ENCODE measurements at regions not wholly inside any gene's neighbourhood (a gene's known extent, or its start where the extent isn't known, plus 50 kb on each side); places are given as distances from the start of the nearest gene placed in this dataset.
"Not testable (repeated sequence)": the region's sequence is repeated elsewhere in the genome, so short reads cannot be mapped to it uniquely, and the experiment has no call there.

DNA sequence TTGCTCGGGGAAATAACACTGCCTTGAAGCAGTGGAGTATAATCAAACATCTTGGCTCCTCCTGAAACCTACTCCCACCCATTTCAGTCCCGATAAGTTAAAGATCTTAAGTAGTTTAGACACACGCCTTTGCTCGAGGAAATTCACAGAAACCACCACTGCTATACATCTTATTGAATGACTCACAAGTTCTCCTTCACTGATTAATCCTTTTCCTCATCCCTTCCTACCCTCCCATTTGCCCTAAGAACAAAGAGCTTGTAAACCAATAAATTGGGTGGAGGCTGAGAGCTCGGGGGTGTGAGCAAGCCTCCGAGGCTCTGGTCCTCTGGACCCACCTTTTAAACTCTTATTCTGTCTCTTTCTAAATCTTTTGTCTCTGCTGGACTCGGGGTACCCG is 86.5 kb downstream of the XCL2 start:
- DNase-seq (ENCODE audit: low spot score); FAIRE-seq: not testable (repeated sequence)

DNA sequence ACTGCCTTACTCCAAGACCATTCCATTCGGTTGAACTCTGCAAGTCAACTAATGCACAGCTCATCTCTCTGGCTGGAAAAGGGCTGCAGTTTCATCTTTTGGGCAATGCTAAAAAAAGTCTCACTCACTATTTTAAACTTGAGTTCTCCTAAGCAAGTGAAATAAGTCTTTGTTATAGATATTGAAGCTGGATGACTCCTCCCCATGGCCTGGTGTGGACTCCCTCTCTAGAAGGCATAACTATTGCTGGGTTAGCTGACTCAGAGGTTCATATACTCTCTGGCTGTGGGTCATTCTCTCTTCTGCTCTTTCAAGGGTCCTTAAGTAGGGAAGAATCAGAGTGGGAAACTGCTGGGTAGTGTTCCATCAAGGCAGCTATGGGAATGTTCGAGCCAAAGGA is 88.0 kb downstream of the XCL2 start:
- DNase-seq (ENCODE audit: low spot score) (no peak), FAIRE-seq (no peak)

- no peak for FAIRE-seq
- DNase-seq (ENCODE audit: low spot score) = no peak
Measured at GRCh38 chr1:168454211-168454815, 89.5 kb downstream of the XCL2 start.

GRCh38 chr1:168453056-168453455 is 90.7 kb downstream of the XCL2 start:
- FAIRE-seq (no peak), DNase-seq (ENCODE audit: low spot score) (no peak)

- DNase-seq (ENCODE audit: low spot score) (no peak), FAIRE-seq (no peak)
Measured at GRCh38 chr1:168452329-168452728, 91.5 kb downstream of the XCL2 start.

- no peak for FAIRE-seq
- DNase-seq (ENCODE audit: low spot score) = no peak
Measured at GRCh38 chr1:168447871-168448270, 95.9 kb downstream of the XCL2 start.

- no peak for DNase-seq (ENCODE audit: low spot score)
Measured at GRCh38 chr1:168446081-168446480, 97.7 kb downstream of the XCL2 start.

DNA sequence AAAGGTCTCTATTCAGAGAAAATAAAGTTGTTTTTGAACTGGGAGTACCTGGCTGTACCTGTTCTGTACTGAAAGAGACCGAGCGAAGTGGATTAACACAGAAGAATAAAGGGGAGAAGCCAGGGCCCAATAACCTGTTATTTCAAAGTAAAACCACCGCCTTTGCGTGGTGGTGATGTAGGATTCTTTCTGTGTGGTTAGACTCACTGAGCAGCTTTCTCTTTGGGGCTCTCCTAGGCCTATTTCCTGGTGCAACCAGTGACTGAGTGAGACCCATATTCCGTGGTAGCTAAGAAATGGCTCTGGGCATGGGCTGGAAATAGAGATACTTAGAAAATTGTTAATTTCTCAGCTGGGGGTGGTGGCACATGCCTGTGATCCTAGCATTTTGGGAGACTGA is 99.9 kb downstream of the XCL2 start:
- FAIRE-seq = no peak
- no peak for DNase-seq (ENCODE audit: low spot score)

More at GRCh38 chr1:168446081-168446480, 97.7 kb downstream of the XCL2 start:
- FAIRE-seq = no peak

DNA sequence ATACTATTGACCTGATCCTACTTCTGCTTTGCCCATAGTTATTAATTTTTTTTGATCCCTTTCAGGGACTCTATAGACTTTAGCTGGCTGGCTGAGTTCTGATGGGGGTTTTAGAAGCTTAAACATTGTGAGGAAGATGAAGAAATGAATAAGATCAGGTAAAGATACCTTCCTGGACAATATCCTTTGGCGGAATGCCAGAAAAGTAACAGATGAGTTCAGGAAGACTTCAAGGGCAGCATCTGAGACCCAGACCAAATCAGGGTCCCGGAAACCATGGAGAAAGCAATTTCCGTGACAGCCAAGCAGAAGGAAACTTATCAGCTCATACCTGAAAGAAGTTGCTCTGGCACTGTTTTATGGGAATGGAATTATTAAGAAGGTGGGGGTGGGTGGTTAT is 100.4 kb downstream of the XCL2 start:
- no peak for DNase-seq (ENCODE audit: low spot score)
- no peak for FAIRE-seq

DNA sequence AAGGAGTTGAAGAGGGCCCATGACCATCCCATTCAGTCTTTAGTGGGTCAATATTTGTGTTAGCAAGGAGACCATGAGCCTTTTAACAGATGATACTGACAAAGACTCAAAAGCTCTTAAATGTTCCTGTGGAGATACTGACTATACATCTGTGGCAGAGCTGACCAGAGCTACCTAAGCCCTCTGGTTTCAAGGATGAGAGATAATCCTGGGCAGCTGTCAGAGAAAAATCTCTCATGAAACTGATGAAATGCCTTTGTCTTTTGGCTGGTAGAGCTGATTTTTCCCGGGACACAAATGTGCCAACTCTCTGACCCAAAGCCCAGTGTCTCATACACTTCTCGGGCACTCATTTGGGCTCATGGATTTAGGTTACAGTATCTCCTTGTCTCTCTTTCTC is 100.9 kb downstream of the XCL2 start:
- DNase-seq (ENCODE audit: low spot score) (no peak), FAIRE-seq (no peak)

GRCh38 chr1:168441745-168442144 is 102.1 kb downstream of the XCL2 start:
- FAIRE-seq = no peak
- no peak for DNase-seq (ENCODE audit: low spot score)

GRCh38 chr1:168439456-168440375 is 104.1 kb downstream of the XCL2 start:
- FAIRE-seq (no peak), DNase-seq (ENCODE audit: low spot score) (peak; percentile 71)

GRCh38 chr1:168438626-168439025 is 105.2 kb downstream of the XCL2 start:
- no peak for DNase-seq (ENCODE audit: low spot score)
- FAIRE-seq = no peak

- FAIRE-seq (no peak), DNase-seq (ENCODE audit: low spot score) (no peak)
Measured at GRCh38 chr1:168437821-168438220, 106.0 kb downstream of the XCL2 start.

GRCh38 chr1:168435439-168435838 is 108.4 kb downstream of the XCL2 start:
- FAIRE-seq = no peak
- no peak for DNase-seq (ENCODE audit: low spot score)

DNA sequence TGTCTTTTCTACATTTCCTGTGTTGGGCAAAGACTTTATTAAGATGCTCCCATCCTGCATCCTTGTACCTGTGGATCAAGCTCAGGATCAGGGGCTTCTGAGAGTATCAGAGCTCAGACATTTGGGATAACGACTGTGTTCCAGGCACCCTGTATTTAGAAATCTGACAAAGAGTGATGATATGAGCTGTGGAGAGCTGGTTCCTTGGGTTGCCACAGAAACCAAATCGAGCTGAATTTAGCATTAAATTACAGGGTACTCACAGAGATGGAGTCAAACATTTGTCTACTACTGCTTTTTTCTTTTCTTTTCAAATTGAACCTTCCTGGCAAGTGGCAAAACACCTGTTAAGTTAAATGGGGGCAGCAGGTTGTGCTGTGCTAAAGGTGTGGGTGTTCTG is 110.6 kb downstream of the XCL2 start:
- FAIRE-seq (no peak), DNase-seq (ENCODE audit: low spot score) (no peak)

GRCh38 chr1:168431882-168432281 is 111.9 kb downstream of the XCL2 start:
- no peak for FAIRE-seq
- DNase-seq (ENCODE audit: low spot score) = no peak

DNA sequence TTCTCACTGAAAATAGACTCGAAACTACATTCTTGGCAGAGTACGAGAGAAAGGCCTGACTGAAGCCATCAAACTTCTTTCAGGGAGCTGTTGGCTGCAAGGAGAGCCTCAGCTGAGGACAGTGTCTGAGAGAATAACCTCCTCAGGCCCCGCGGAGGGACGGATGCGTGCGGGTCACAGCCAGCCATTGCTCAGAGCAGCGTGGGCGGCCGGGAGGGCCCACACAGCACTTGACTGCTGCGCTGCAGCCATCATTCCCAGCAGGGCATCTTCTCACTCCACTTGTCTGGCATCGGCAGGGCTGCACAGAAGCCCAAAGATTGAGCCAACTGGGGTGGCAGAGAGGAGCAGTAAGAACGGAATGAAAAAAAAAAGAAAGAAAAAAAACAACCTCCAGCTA is 113.5 kb downstream of the XCL2 start:
- FAIRE-seq = no peak

DNA sequence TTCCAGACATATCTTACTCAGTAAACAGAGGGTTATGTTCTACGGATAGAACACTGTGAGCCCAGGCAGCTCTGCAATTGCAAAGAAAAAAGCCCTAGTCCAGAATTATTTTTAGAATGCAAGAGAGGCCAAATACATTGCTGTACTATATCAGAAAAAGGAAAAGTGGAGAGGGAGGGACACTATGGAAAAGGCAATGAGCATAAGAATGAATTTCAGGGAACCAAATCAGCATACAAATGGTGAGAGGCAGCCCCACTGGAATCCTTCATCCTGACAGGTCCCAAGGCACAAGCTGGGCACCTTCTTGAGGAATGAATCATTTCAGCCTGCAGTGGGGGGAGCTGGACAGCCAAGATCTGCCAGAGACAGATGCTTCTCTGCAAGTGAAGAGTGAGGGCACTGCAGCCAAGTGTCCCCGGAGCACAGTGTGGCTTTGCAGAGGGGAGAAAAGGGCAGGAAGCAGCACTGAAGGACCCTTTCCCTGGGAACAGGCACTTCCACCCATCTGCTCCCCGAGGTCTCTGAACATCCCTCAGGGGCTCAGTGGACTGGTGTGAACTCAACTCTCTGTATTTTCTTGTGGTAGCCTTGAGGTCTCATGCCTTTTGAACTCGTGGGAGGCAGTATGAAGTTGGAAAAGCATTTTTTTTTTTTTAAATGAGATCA is 115.6 kb downstream of the XCL2 start:
- FAIRE-seq (no peak), DNase-seq (ENCODE audit: low spot score) (peak; percentile 22)

More for the DNA sequence above, 113.5 kb downstream of the XCL2 start:
- no peak for DNase-seq (ENCODE audit: low spot score)

GRCh38 chr1:168427051-168427450 is 116.7 kb downstream of the XCL2 start:
- DNase-seq (ENCODE audit: low spot score) (no peak), FAIRE-seq (no peak)

DNA sequence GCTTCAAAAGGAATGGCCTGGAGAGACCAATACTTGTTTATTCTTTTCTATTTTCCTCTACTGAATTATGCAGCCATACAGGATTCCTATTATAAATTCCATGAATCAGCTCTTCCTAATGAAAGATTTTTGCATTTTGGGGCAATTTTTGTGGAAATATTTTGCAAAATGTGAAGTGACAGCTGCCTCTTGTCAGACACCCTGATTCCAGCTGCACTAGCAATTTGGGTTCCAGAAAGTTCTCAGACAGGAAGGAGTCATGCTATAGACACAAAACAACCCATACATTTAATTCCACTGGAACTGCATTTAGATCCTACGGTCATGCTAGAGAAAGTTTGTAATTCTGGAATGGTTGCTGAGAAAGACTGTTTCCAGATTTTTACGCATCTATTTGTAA is 119.5 kb downstream of the XCL2 start:
- FAIRE-seq = no peak
- DNase-seq (ENCODE audit: low spot score) = no peak

DNA sequence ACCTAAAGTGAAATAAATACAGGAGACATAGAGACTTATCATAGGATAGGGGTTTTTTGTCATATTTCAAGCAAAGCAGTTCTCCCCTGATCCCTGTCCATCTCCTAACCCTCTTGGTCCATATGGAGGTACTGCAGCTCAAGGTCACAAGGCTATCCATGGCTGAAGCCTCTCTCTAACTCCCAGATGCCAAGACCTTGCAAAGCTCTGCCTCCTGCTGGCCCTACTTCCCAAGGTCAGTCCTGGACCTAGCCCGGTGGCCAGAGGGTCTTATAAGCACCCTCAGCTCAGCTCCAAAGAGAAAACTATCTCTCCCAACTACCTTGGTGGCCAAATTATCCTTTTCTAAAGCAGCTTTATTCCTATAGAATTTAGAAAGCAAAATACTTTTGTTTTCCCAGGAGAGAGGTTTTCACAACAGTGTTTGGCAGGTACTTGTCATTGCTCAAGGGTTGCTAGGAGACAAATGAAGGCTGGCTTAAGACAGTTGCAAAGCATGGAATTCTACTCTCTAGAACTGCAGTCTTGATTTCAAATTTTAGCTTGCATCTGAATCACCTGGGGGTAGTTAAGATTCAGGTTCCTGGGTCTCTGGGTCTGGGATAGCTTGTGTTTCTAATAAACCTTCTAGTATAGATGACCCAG is 121.5 kb downstream of the XCL2 start:
- no peak for FAIRE-seq
- DNase-seq (ENCODE audit: low spot score) = no peak
